ENCODE measurements at regions not wholly inside any gene's neighbourhood (a gene's known extent, or its start where the extent isn't known, plus 50 kb on each side); places are given as distances from the start of the nearest gene placed in this dataset.

- TF ChIP-seq CTCF (IDR thresholded peaks at IDR 0.05) (no peak), POLR2A (IDR thresholded peaks at IDR 0.05) (no peak)
Observed at GRCh38 chr3:163468531-163469335, 1609.6 kb downstream of the SI start.
